H9 (cell line): ENCODE measurements at regions not wholly inside any gene's neighbourhood (a gene's known extent, or its start where the extent isn't known, plus 50 kb on each side); places are given as distances from the start of the nearest gene placed in this dataset.

Source experiments
- DNase-seq: peaks from one replicate; pipeline ENCODE4 v3.0.0-alpha.2; 2017
- H2AFZ ChIP-seq: one replicate; pipeline ENCODE4 v1.6.1; 2013; ENCODE audit warnings: mild to moderate bottlenecking, low read length, control low read depth, moderate library complexity
- H2AK5ac ChIP-seq: 2 replicates; pipeline ENCODE4 v1.6.1; 2013; ENCODE audit warnings: low read length, control low read depth, mixed read lengths; ENCODE audit not compliant: insufficient read length
- H2BK120ac ChIP-seq: one replicate; pipeline ENCODE4 v1.6.1; 2013; ENCODE audit warnings: low read depth, mild to moderate bottlenecking, low read length, control low read depth, inconsistent platforms; ENCODE audit not compliant: poor library complexity, severe bottlenecking
- H2BK12ac ChIP-seq: 2 replicates; pipeline ENCODE4 v1.6.1; 2013; ENCODE audit warnings: low read length, control low read depth, mixed read lengths, low read depth; ENCODE audit not compliant: insufficient read length
- H2BK15ac ChIP-seq: 2 replicates; pipeline ENCODE4 v1.6.1; 2013; ENCODE audit warnings: low read depth, low read length, control low read depth
- H2BK20ac ChIP-seq: one replicate; pipeline ENCODE4 v1.6.1; 2013; ENCODE audit warnings: low read depth, mild to moderate bottlenecking, low read length, control low read depth, inconsistent platforms; ENCODE audit not compliant: poor library complexity, severe bottlenecking
- H2BK5ac ChIP-seq: 2 replicates; pipeline ENCODE4 v1.6.1; 2013; ENCODE audit warnings: low read length, control low read depth, mixed read lengths; ENCODE audit not compliant: insufficient read length
- H3K14ac ChIP-seq: 2 replicates; pipeline ENCODE4 v1.6.1; 2013; ENCODE audit warnings: low read length, control low read depth; ENCODE audit not compliant: insufficient read depth
- H3K18ac ChIP-seq: 2 replicates; pipeline ENCODE4 v1.6.1; 2013; ENCODE audit warnings: low read depth, mild to moderate bottlenecking, mixed read lengths, low read length, control low read depth; ENCODE audit not compliant: insufficient read length
- H3K23ac ChIP-seq: 2 replicates; pipeline ENCODE4 v1.6.1; 2013; ENCODE audit warnings: low read length, control low read depth, mixed read lengths, low read depth; ENCODE audit not compliant: insufficient read length
- H3K23me2 ChIP-seq: 2 replicates; pipeline ENCODE4 v1.6.1; 2013; ENCODE audit warnings: low read depth, mild to moderate bottlenecking, mixed read lengths, low read length, control low read depth; ENCODE audit not compliant: insufficient read length, poor library complexity, severe bottlenecking
- H3K27ac ChIP-seq: 2 replicates; pipeline ENCODE4 v1.5.1; 2013; ENCODE audit warnings: low read length, control low read depth, mixed read lengths, low read depth; ENCODE audit not compliant: insufficient read length
- H3K27me3 ChIP-seq: 2 replicates; pipeline ENCODE4 v1.6.1; 2013; ENCODE audit warnings: low read length, control low read depth, inconsistent platforms; ENCODE audit not compliant: insufficient read depth
- H3K4ac ChIP-seq: 2 replicates; pipeline ENCODE4 v1.6.1; 2013; ENCODE audit warnings: low read depth, mild to moderate bottlenecking, control low read depth, inconsistent platforms, low read length, moderate library complexity
- H3K4me1 ChIP-seq: 2 replicates; pipeline ENCODE4 v1.6.1; 2013; ENCODE audit warnings: low read length, control low read depth, inconsistent platforms; ENCODE audit not compliant: insufficient read depth
- H3K4me2 ChIP-seq: 2 replicates; pipeline ENCODE4 v1.6.1; 2013; ENCODE audit warnings: low read length, control low read depth, mixed read lengths; ENCODE audit not compliant: insufficient read length, insufficient read depth
- H3K56ac ChIP-seq: 2 replicates; pipeline ENCODE4 v1.6.1; 2013; ENCODE audit warnings: low read depth, mild to moderate bottlenecking, mixed read lengths, low read length, control low read depth; ENCODE audit not compliant: insufficient read length
- H3K79me1 ChIP-seq: 2 replicates; pipeline ENCODE4 v1.6.1; 2013; ENCODE audit warnings: low read depth, mild to moderate bottlenecking, moderate library complexity, low read length, control low read depth, inconsistent platforms; ENCODE audit not compliant: insufficient read depth, poor library complexity, severe bottlenecking
- H3K79me2 ChIP-seq: 2 replicates; pipeline ENCODE4 v1.6.1; 2013; ENCODE audit warnings: low read length, control low read depth, inconsistent platforms; ENCODE audit not compliant: insufficient read depth
- H3K9ac ChIP-seq: 2 replicates; pipeline ENCODE4 v1.6.1; 2013; ENCODE audit warnings: low read length, control low read depth, mixed read lengths; ENCODE audit not compliant: insufficient read length; ENCODE audit errors: extremely low read depth
- H3K9me3 ChIP-seq: one replicate; pipeline ENCODE4 v1.6.1; 2013; ENCODE audit warnings: low read depth, low read length, inconsistent platforms; ENCODE audit not compliant: control insufficient read depth
- H3T11ph ChIP-seq: one replicate; pipeline ENCODE4 v1.6.1; 2013; ENCODE audit warnings: mild to moderate bottlenecking, low read length, control low read depth, inconsistent platforms
- H4K20me1 ChIP-seq: one replicate; pipeline ENCODE4 v1.6.1; 2013; ENCODE audit not compliant: control insufficient read depth, insufficient read length, insufficient read depth
- H4K5ac ChIP-seq: 2 replicates; pipeline ENCODE4 v1.6.1; 2013; ENCODE audit warnings: low read depth, mild to moderate bottlenecking, mixed read lengths, low read length, control low read depth; ENCODE audit not compliant: insufficient read length
- H4K8ac ChIP-seq: replicated peaks from 2 replicates; pipeline ENCODE4 v1.6.1; 2013; ENCODE audit warnings: low read length, control low read depth, mixed read lengths, low read depth; ENCODE audit not compliant: insufficient read length
- H4K91ac ChIP-seq: 2 replicates; pipeline ENCODE4 v1.6.1; 2013; ENCODE audit warnings: low read depth, mild to moderate bottlenecking, moderate library complexity, mixed read lengths, low read length, control low read depth; ENCODE audit not compliant: insufficient read length
- H3K27ac Mint-ChIP-seq, 3 experiments: 2 replicates in 2 of 3; 3 replicates in 1 of 3; pipeline ENCODE4 v1.8.0; 2020 to 2021; ENCODE audit warnings: mixed read lengths in 3 of 3, mild to moderate bottlenecking in 1 of 3, moderate library complexity in 1 of 3
- H3K27me3 Mint-ChIP-seq: 2 replicates; pipeline ENCODE4 v1.8.0; 2021; ENCODE audit warnings: low read depth, mild to moderate bottlenecking, moderate library complexity, mixed read lengths
- H3K36me3 Mint-ChIP-seq, 3 experiments: 2 replicates in 2 of 3; 3 replicates in 1 of 3; pipeline ENCODE4 v1.8.0; 2020 to 2021; ENCODE audit warnings: low read depth in 3 of 3, mixed read lengths in 3 of 3; ENCODE audit not compliant: insufficient read depth in 1 of 3
- H3K4me1 Mint-ChIP-seq, 2 experiments: 2 replicates each; pipeline ENCODE4 v1.8.0; 2020; ENCODE audit warnings: mixed read lengths in 2 of 2
- H3K4me3 Mint-ChIP-seq, 2 experiments: 2 replicates in 1 of 2; 3 replicates in 1 of 2; pipeline ENCODE4 v1.8.0; 2020 to 2021; ENCODE audit warnings: mild to moderate bottlenecking in 2 of 2, mixed read lengths in 2 of 2, moderate library complexity in 1 of 2
- H3K9me3 Mint-ChIP-seq, 2 experiments: 2 replicates in 1 of 2; 3 replicates in 1 of 2; pipeline ENCODE4 v1.8.0; 2020; ENCODE audit warnings: mild to moderate bottlenecking in 2 of 2, mixed read lengths in 2 of 2, moderate library complexity in 1 of 2
- CTCF ChIP-seq: fragments of 200-600 bp; sonication (generic); conservative IDR thresholded peaks from 3 replicates; pipeline ENCODE4 v1.8.0; 2021; ENCODE audit warnings: antibody characterized with exemption, mild to moderate bottlenecking
- WGBS: extraction: QIAGEN DNeasy Blood & Tissue Kit; methylation state at CpG from one replicate; pipeline ENCODE4 v1.1.7; 2013; ENCODE audit warnings: missing lambda C conversion rate, low lambda C conversion rate, mixed read lengths; ENCODE audit not compliant: insufficient read length; ENCODE audit errors: extremely low coverage; 5-methylcytosine and 5-hydroxymethylcytosine counted together

- DNase-seq = peak; percentile 43
- Mint-ChIP-seq H3K4me3 (no peak overlapping the region), H3K36me3 (no peaks in the 10 kb centered on the region; a peak in 1 of 7 replicates), H3K27me3 (no peaks in the 10 kb centered on the region), H3K27ac (no peak overlapping the region), H3K9me3 (peaks cover 0 to 5% of the 10 kb centered on the region in 2 experiments; a peak in 2 of 5 replicates), H3K4me1 (peaks cover 7 to 9% of the 10 kb centered on the region in 2 experiments)
- no peak overlapping the region for H2BK12ac ChIP-seq
- no peak overlapping the region for H3K4ac ChIP-seq
- H3K23me2 ChIP-seq = no peaks in the 10 kb centered on the region
- no peaks in the 10 kb centered on the region for H4K20me1 ChIP-seq
- H3K27ac ChIP-seq = no peak overlapping the region
- H3K23ac ChIP-seq = no peak overlapping the region
- H3T11ph ChIP-seq = no peak overlapping the region
- H2AK5ac ChIP-seq = no peak overlapping the region
- H4K91ac ChIP-seq = no peak overlapping the region
- no peak overlapping the region for H3K18ac ChIP-seq
- H2BK20ac ChIP-seq = no peak overlapping the region
- H3K4me1 ChIP-seq = no peaks in the 10 kb centered on the region
- no peaks in the 10 kb centered on the region for H3K9me3 ChIP-seq
- H2BK5ac ChIP-seq = no peak overlapping the region
- H2BK15ac ChIP-seq = no peak overlapping the region
- no peak overlapping the region for H3K4me2 ChIP-seq
- no peak overlapping the region for H4K5ac ChIP-seq
- no peaks in the 10 kb centered on the region for H3K27me3 ChIP-seq
- no peak overlapping the region for H3K9ac ChIP-seq
- no peak overlapping the region for H4K8ac ChIP-seq
- no peaks in the 10 kb centered on the region for H3K79me2 ChIP-seq
- H2AFZ ChIP-seq = no peak overlapping the region
- no peak overlapping the region for H3K56ac ChIP-seq
- H2BK120ac ChIP-seq = no peak overlapping the region
- peak; percentile 65 for TF ChIP-seq CTCF
- no peak overlapping the region for H3K14ac ChIP-seq
- no CpG with 5 or more reads among the region's 5 CpGs for WGBS
- H3K79me1 ChIP-seq = no peaks in the 10 kb centered on the region
Measured at GRCh38 chr3:5568451-5568850, 380.9 kb downstream of the EDEM1 start.
